H1 (cell line): ENCODE measurements at regions not wholly inside any gene's neighbourhood (a gene's known extent, or its start where the extent isn't known, plus 50 kb on each side); places are given as distances from the start of the nearest gene placed in this dataset.

Experiments
- CTCF ChIA-PET: fragments of 300-600 bp; sonication (Branson Sonifier 250); formaldehyde crosslinking; loops from one replicate; lab custom pipeline; 2021; ENCODE audit not compliant: partially characterized antibody; lab: Charles Lee
- POLR2A ChIA-PET: fragments of 300-600 bp; sonication (Branson Sonifier 250); formaldehyde crosslinking; loops from one replicate; lab custom pipeline; 2021; ENCODE audit warnings: inconsistent platforms; ENCODE audit not compliant: partially characterized antibody; lab: Charles Lee
- DNase-seq, 2 experiments: peaks; one replicate each; pipeline versions ENCODE4 v3.0.0 to v3.0.0-alpha.2; 2010 to 2022; ENCODE audit warnings: low spot score in 2 of 2, low read depth in 1 of 2, mixed read lengths in 1 of 2
- FAIRE-seq: peaks from 2 replicates; lab custom pipeline; 2011; peaks lifted over from hg19 to GRCh38; lab: Jason Lieb, UNC
- H2AFZ ChIP-seq: 2 replicates; pipeline ENCODE4 v1.8.1; 2012; ENCODE audit warnings: low read length, inconsistent platforms
- H2AK5ac ChIP-seq: 2 replicates; pipeline ENCODE4 v1.6.1; 2013; ENCODE audit warnings: low read depth, low read length
- H2BK120ac ChIP-seq: replicated peaks from 2 replicates; pipeline ENCODE3; 2013; ENCODE audit warnings: low read depth, low read length, inconsistent platforms
- H2BK12ac ChIP-seq: 2 replicates; pipeline ENCODE4 v1.6.1; 2013; ENCODE audit warnings: low read depth, low read length
- H2BK15ac ChIP-seq: 2 replicates; pipeline ENCODE4 v1.6.1; 2013; ENCODE audit warnings: low read length
- H2BK20ac ChIP-seq: 2 replicates; pipeline ENCODE4 v1.6.1; 2013; ENCODE audit warnings: low read length
- H2BK5ac ChIP-seq: 2 replicates; pipeline ENCODE4 v1.6.1; 2013; ENCODE audit warnings: low read depth, low read length
- H3K14ac ChIP-seq: 2 replicates; pipeline ENCODE4 v1.6.1; 2013; ENCODE audit warnings: inconsistent platforms; ENCODE audit not compliant: insufficient read length
- H3K18ac ChIP-seq: 2 replicates; pipeline ENCODE4 v1.6.1; 2013; ENCODE audit warnings: low read length; ENCODE audit errors: extremely low read depth
- H3K23ac ChIP-seq: 2 replicates; pipeline ENCODE4 v1.6.1; 2013; ENCODE audit warnings: inconsistent platforms; ENCODE audit not compliant: insufficient read length
- H3K23me2 ChIP-seq: 2 replicates; pipeline ENCODE4 v1.6.1; 2013; ENCODE audit warnings: low read depth, low read length
- H3K27ac ChIP-seq: 2 replicates; pipeline ENCODE4 v1.6.1; 2011; ENCODE audit warnings: low read depth, low read length, inconsistent platforms
- H3K27me3 ChIP-seq, 4 experiments: replicated peaks in 1 of 4; 1 replicate in 1 of 4; 2 replicates in 3 of 4; pipeline versions ENCODE4 v1.6.1 to v1.8.1; 2011 to 2013; ENCODE audit warnings: low read length in 3 of 4, mild to moderate bottlenecking in 3 of 4, inconsistent platforms in 2 of 4, mixed read lengths in 2 of 4, moderate library complexity in 1 of 4; ENCODE audit not compliant: control insufficient read depth in 3 of 4, insufficient read depth in 3 of 4; ENCODE audit errors: extremely low read depth in 1 of 4
- H3K36me3 ChIP-seq, 4 experiments: 2 replicates each; pipeline versions ENCODE4 v1.6.1 to v1.8.1; 2011 to 2013; ENCODE audit warnings: mild to moderate bottlenecking in 4 of 4, low read length in 3 of 4, moderate library complexity in 2 of 4, control low read depth in 1 of 4, inconsistent platforms in 1 of 4; ENCODE audit not compliant: insufficient read depth in 4 of 4, control insufficient read depth in 2 of 4
- H3K4ac ChIP-seq: replicated peaks from 2 replicates; pipeline ENCODE3; 2013; ENCODE audit warnings: low read length, low read depth, mixed read lengths, inconsistent platforms; ENCODE audit not compliant: insufficient read length
- H3K4me1 ChIP-seq, 4 experiments: replicated peaks in 1 of 4; 1 replicate in 1 of 4; 2 replicates in 3 of 4; pipeline versions ENCODE4 v1.6.1 to v1.8.1; 2011 to 2013; ENCODE audit warnings: low read length in 3 of 4, inconsistent platforms in 2 of 4, mixed read lengths in 1 of 4; ENCODE audit not compliant: insufficient read depth in 4 of 4, control insufficient read depth in 3 of 4
- H3K4me2 ChIP-seq, 2 experiments: 2 replicates each; pipeline versions ENCODE4 v1.6.1 to v1.8.1; 2011 to 2013; ENCODE audit warnings: low read depth in 2 of 2, low read length in 2 of 2, control low read depth in 1 of 2, inconsistent platforms in 1 of 2, mild to moderate bottlenecking in 1 of 2; ENCODE audit not compliant: insufficient read depth in 1 of 2
- H3K4me3 ChIP-seq, 4 experiments: fragments of 200-600, 300-600 bp in 1 of 4; sonication (generic), shearing (Covaris generic), sonication (Bioruptor Twin) in 1 of 4; 2 replicates each; pipeline versions ENCODE4 v1.5.1 to v1.8.1; 2011 to 2016; ENCODE audit warnings: low read length in 4 of 4, low read depth in 3 of 4, control low read depth in 2 of 4, inconsistent platforms in 2 of 4, mild to moderate bottlenecking in 2 of 4, mixed read lengths in 1 of 4, moderate library complexity in 1 of 4; ENCODE audit not compliant: insufficient read depth in 2 of 4; ENCODE audit errors: extremely low read depth in 1 of 4
- H3K56ac ChIP-seq: replicated peaks from 2 replicates; pipeline ENCODE3; 2013; ENCODE audit warnings: low read depth, mild to moderate bottlenecking, mixed read lengths, low read length, inconsistent platforms; ENCODE audit not compliant: insufficient read length
- H3K79me1 ChIP-seq: 2 replicates; pipeline ENCODE4 v1.6.1; 2013; ENCODE audit warnings: low read depth, low read length, control low read depth
- H3K79me2 ChIP-seq, 2 experiments: 2 replicates each; pipeline versions ENCODE4 v1.6.1 to v1.8.1; 2012 to 2013; ENCODE audit warnings: low read length in 2 of 2, mild to moderate bottlenecking in 2 of 2, inconsistent platforms in 1 of 2; ENCODE audit not compliant: insufficient read depth in 2 of 2, control insufficient read depth in 1 of 2
- H3K9ac ChIP-seq, 4 experiments: replicated peaks in 1 of 4; 1 replicate in 1 of 4; 2 replicates in 3 of 4; pipeline versions ENCODE4 v1.6.1 to v1.8.1; 2011 to 2013; ENCODE audit warnings: low read depth in 3 of 4, low read length in 3 of 4, control low read depth in 2 of 4, mild to moderate bottlenecking in 2 of 4, moderate library complexity in 2 of 4, inconsistent platforms in 1 of 4; ENCODE audit errors: extremely low read depth in 1 of 4
- H3K9me3 ChIP-seq, 2 experiments: 2 replicates each; pipeline versions ENCODE4 v1.6.1 to v1.8.1; 2012 to 2013; ENCODE audit warnings: mild to moderate bottlenecking in 2 of 2, moderate library complexity in 2 of 2, control low read depth in 1 of 2, inconsistent platforms in 1 of 2, low read depth in 1 of 2, low read length in 1 of 2, mixed read lengths in 1 of 2; ENCODE audit not compliant: insufficient read depth in 2 of 2
- H4K20me1 ChIP-seq, 2 experiments: replicated peaks in 1 of 2; 2 replicates each; pipeline versions ENCODE3 to v1.8.1; 2011 to 2013; ENCODE audit warnings: inconsistent platforms in 2 of 2, low read length in 2 of 2, mild to moderate bottlenecking in 1 of 2; ENCODE audit not compliant: insufficient read depth in 2 of 2, control insufficient read depth in 1 of 2
- H4K5ac ChIP-seq: 2 replicates; pipeline ENCODE4 v1.6.1; 2013; ENCODE audit warnings: low read length, low read depth, mixed read lengths, inconsistent platforms; ENCODE audit not compliant: insufficient read length
- H4K8ac ChIP-seq: 2 replicates; pipeline ENCODE4 v1.8.0; 2013; ENCODE audit warnings: mild to moderate bottlenecking, moderate library complexity, low read length, inconsistent platforms; ENCODE audit not compliant: insufficient read depth; ENCODE audit errors: extremely low read depth
- H4K91ac ChIP-seq: replicated peaks from 2 replicates; pipeline ENCODE3; 2013; ENCODE audit warnings: low read length, mixed read lengths, inconsistent platforms; ENCODE audit not compliant: insufficient read length
- BCL11A ChIP-seq, 2 experiments: IDR thresholded peaks; one replicate each; pipeline ENCODE4 v1.6.1; 2011; ENCODE audit warnings: low read depth in 2 of 2, low read length in 2 of 2, mild to moderate bottlenecking in 2 of 2
- RFX5 ChIP-seq: IDR thresholded peaks from 2 replicates; pipeline ENCODE4 v1.6.1; 2011; ENCODE audit warnings: low read depth, low read length, improper control_type of control experiment, borderline replicate concordance
- TEAD4 ChIP-seq: IDR thresholded peaks from 2 replicates; pipeline ENCODE4 v1.6.1; 2012; ENCODE audit warnings: low read depth, low read length, inconsistent platforms, mixed read lengths
- YY1 ChIP-seq: IDR thresholded peaks from 2 replicates; pipeline ENCODE4 v1.6.1; 2011; ENCODE audit warnings: low read depth, mild to moderate bottlenecking, low read length
- WGBS, 2 experiments: shearing (Covaris generic) in 1 of 2; methylation state at CpG; one replicate each; pipeline versions ENCODE4 v1.1.6 to v1.1.7; 2013 to 2015; ENCODE audit warnings: low lambda C conversion rate in 2 of 2, mixed read lengths in 2 of 2, inconsistent platforms in 1 of 2, low coverage in 1 of 2, missing lambda C conversion rate in 1 of 2; ENCODE audit not compliant: insufficient replicate concordance in 2 of 2, insufficient coverage in 1 of 2, insufficient read length in 1 of 2; ENCODE audit errors: extremely low coverage in 1 of 2, missing lambda C conversion rate in 1 of 2; 5-methylcytosine and 5-hydroxymethylcytosine counted together

- no peaks in the 10 kb centered on the region for H3K23me2 ChIP-seq
- no peaks in the 10 kb centered on the region; a peak in 1 of 4 replicates for H3K79me2 ChIP-seq
- no peak overlapping the region for H3K18ac ChIP-seq
- H3K79me1 ChIP-seq: no peaks in the 10 kb centered on the region; the same call in 1 of the 2 replicates
- CTCF ChIA-PET: no interaction called here
- no peak overlapping the region for H2BK20ac ChIP-seq
- no peak overlapping the region for H2BK15ac ChIP-seq
- peaks cover 2 to 7% (median 4%) of the 10 kb centered on the region in 4 experiments; a peak in 6 of 7 replicates for H3K4me1 ChIP-seq
- no peak overlapping the region for H3K27ac ChIP-seq
- TF ChIP-seq YY1: no peak
- TF ChIP-seq RFX5: no peak
- TF ChIP-seq BCL11A (IDR thresholded peaks at IDR 0.05; ENCODE audit: low read depth in 2 of 2, low read length in 2 of 2): no peak
- no peak for TF ChIP-seq TEAD4
- H3K23ac ChIP-seq: no peak overlapping the region
- no peak for DNase-seq
- no peaks in the 10 kb centered on the region for H3K27me3 ChIP-seq
- no peak overlapping the region for H4K8ac ChIP-seq
- H2AK5ac ChIP-seq: no peak overlapping the region
- no peak overlapping the region for H2BK5ac ChIP-seq
- no peak overlapping the region for H3K56ac ChIP-seq
- H3K36me3 ChIP-seq: no peaks in the 10 kb centered on the region
- FAIRE-seq: no peak
- no peak overlapping the region for H4K5ac ChIP-seq
- no peak overlapping the region for H2BK120ac ChIP-seq
- no peak overlapping the region for H3K4me2 ChIP-seq
- no peak overlapping the region for H2BK12ac ChIP-seq
- H2AFZ ChIP-seq: no peak overlapping the region
- H3K9me3 ChIP-seq: peaks cover 3 to 7% of the 10 kb centered on the region in 2 experiments; a peak in 1 of 4 replicates
- H3K9ac ChIP-seq: no peak overlapping the region
- no peak overlapping the region for H3K4ac ChIP-seq
- peaks cover 7% of the 10 kb centered on the region in 2 experiments for H4K20me1 ChIP-seq
- WGBS, 2 experiments: 92% methylated on average over 8 of the region's 8 CpGs; no CpG with 5 or more reads in 1 of the 2 experiments
- H3K14ac ChIP-seq: no peak overlapping the region
- H3K4me3 ChIP-seq: no peak overlapping the region
- H4K91ac ChIP-seq: no peak overlapping the region
- POLR2A ChIA-PET: no interaction called here
Measured at GRCh38 chr11:70916351-70916750, 336.0 kb downstream of the SHANK2 start.
